GM18909 (cell line): ENCODE measurements at regions not wholly inside any gene's neighbourhood (a gene's known extent, or its start where the extent isn't known, plus 50 kb on each side); places are given as distances from the start of the nearest gene placed in this dataset.

ENCODE experiments used
- ATAC-seq: cut with Tn5 transposase; IDR thresholded peaks from one replicate; pipeline ENCODE4 v1.9.1; 2021; ENCODE audit warnings: mild to moderate bottlenecking; ENCODE audit not compliant: unreplicated experiment, poor library complexity

DNA sequence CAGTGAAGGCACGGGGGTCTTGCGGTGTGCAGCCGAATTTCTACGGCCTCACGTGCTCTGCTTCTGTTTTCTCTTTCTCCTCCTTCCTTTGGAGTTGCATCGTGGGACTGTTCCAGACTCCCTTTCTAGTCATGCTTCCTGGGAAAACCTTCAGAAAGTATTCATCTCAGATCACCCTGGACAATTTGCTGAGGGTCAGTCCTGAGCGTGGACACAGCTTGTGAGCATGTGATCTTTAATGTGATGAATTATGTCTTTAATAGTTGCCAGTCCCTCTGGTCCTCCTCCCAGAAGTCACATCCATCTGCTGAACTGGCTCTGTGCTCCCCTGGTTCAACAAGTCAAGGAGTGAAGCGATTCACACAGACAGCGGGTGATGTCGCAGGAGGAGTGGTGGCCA is 145.0 kb upstream of the PDE10A start:
- ATAC-seq = no peak

- ATAC-seq = no peak
These were observed 144.4 kb upstream of the PDE10A start for GRCh38 chr6:165807249-165807960.

GRCh38 chr6:165806126-165806810 is 143.2 kb upstream of the PDE10A start:
- ATAC-seq = no peak

- no peak for ATAC-seq
These were observed 142.6 kb upstream of the PDE10A start for GRCh38 chr6:165805636-165806035.

DNA sequence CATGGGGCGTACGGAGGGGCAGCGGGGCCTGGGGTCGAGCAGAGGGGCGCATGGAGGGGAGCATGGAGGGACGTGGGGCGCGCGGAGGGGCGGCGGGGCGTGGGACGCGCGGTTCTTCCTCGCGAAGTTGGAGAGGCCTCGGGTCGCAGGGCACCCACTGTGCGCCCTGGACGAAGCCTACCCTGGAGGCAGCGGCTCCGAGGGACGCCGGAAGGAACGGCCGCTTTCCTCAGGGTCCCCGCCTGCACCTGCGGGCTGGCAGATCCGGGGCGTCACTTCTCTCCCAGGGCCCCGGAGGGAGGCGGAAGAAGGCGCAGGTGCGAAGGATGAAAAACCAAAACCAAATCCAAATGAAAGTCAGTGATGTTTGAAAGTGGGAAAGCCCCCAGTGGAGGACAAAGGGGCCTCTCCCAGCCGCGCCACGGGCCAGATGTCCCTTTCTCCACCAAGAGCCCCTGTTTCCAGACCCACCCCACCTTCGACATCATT is 142.1 kb upstream of the PDE10A start:
- no peak for ATAC-seq

DNA sequence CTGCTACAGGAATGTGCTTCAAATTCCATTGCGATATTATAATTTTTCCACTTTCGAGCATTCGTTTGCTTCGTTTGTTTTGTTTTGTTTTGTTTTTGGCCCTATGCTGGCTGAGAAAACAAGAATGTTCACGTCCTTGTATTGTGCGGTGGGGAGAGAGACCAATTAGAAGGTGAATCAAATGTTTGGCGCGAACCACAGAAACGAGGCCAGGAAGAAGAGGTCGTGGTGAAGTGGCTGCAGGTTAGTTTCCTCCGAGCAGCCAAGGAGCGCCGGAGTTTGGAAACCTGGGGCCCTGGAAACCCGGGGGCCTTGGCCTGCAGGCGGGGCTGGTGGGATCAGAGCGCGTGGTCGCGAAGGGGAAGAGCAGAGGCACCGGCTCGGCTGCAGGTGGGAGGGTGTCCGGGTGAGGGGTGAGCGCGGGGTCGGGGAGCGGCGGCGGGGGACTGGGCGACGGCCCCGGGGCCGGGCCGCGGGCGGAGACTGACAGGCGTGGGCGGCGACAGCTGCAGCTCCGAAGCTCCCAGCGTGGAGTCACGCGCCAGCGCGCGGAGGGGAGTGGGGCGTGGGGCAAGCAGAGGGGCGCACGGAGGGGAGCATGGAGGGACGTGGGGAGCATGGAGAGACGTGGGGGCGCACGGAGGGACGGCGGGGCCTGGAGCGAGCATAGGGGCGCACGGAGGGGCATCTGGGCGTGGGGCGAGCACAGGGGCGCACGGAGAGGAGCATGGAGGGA is 141.5 kb upstream of the PDE10A start:
- no peak for ATAC-seq

- ATAC-seq = no peak
These were observed 137.3 kb upstream of the PDE10A start for GRCh38 chr6:165800337-165800736.

DNA sequence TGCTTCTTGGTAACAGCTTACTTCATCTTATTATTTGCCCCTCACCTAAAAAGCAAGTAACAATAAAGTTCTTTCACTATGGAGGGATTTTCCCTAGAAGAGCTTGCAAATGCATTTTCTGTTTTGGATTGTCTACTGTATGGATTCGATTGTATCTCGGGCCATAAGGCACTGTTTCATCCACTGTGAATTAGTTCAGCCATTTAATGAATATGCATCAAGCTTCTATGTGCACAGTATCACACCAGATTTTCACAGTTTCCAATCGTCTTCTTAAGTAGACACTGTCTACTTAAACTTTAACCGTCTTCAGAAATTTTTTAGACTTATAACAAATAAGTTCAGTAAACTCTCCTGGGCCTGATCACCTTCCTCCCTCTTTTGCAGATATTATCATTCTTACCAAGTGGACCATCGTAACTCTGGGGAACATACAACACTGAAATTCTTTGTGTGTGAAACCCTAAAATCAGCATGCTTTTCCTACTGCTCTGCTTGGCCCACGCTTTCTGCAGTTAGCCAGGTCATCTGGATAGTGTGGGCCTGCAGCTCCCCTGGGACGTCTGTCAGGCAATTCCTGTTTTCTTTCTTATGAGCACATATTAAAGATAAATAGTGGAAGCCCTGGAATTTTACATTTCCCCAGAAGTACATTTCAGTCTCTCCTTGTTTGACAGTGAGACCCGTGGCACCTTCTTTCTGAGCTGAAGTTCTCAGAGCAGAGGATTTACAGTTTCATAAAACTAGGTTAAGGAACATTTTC is 136.5 kb upstream of the PDE10A start:
- no peak for ATAC-seq

DNA sequence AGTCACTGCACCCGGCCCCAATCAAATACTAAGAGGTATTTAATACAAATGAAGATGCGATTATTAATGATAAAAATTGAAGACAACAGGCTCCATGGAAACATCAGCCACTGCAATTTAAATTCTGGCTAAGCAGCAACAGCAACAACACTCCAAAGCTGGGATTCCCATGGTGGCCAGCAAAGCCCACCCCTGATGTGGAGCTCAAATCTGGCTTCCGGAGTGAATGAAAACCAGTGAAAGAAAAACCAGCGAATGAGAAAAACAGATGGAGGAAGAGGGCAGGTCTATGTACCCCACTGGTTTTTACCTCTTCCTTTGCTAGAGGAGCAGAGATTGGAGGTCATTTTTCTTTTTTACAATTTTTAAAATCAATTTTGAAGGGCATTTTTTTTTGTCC is 135.9 kb upstream of the PDE10A start:
- no peak for ATAC-seq

DNA sequence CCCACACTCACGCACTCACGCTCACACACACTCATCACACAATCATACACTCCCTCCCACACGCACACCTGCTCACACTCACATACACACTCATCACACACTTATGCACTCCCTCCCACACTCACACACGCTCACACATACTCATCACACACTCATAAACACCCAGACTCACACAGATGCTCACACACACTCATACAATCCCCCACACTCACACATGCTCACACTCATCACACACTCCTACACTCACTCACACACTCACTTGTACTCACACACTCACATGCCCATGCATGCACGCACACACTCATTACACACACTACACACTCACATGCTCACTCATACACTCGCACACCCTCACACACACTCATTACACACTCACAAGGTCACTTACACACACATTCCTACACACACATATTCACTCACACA is 131.1 kb upstream of the PDE10A start:
- ATAC-seq = no peak

DNA sequence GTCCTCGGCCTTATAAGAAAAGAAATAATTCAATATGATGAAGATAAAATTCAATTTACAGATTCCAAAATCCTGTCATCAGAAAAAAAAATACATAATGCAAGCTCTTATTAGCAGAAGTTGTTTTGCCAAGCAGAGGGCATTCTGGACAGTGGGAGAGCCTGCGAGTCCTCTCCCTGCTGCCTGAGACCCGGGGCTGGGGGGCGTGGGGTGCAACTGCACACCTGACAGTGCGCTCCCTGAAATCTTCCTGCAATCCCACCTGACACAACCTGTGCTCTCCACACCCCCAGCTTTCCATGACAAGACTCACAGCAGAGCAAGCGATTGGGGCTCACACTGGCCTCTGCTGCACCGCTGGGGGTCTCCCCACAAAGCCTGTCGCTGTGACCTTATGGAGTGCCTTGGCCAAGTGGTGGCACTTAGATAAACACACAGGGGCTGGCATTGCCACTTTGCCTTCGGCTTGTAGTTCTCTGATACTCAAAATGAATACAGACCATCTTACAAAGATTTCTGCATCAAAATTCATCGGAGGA is 130.3 kb upstream of the PDE10A start:
- no peak for ATAC-seq

GRCh38 chr6:165791876-165792437 is 128.9 kb upstream of the PDE10A start:
- ATAC-seq = no peak

- no peak for ATAC-seq
These were observed 128.3 kb upstream of the PDE10A start for GRCh38 chr6:165791306-165791705.

GRCh38 chr6:165782812-165783211 is 119.8 kb upstream of the PDE10A start:
- ATAC-seq = no peak

DNA sequence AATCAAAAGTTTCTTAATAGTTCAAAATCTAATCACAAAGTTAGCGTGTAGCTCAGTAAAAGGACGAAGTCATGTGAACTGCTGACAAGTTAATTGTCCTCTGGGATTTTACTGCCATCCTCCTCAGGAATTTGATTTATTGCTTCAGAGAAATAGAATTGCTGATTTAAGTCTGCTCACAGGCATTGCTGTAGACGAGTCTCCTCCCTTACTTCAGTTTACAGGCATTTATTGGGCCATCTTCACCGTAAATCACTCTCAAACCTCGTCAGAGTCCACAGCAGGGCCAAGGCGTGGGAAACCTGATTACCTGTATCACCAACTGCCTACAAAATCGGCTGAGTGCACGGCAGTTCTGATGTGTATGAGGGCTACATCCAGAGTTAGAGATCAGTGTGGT is 119.1 kb upstream of the PDE10A start:
- ATAC-seq = no peak

DNA sequence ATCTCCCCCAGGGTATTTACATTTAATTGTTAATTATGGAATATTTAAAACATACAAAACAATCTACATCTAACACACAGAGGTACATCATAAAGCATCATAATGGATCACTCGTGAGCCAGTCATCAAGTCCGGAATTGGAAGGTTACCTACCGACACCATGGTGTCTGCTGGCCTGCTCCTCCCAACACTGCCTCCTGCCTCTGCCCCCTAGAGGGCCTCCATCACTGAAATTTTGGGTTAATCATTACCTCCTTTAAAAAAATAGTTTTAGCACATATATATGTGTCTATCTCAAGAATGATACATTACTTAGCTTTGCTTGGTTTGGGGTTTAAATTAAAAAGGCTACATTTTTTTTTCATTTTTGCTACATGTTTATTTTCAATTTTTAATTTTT is 114.6 kb upstream of the PDE10A start:
- ATAC-seq = no peak

DNA sequence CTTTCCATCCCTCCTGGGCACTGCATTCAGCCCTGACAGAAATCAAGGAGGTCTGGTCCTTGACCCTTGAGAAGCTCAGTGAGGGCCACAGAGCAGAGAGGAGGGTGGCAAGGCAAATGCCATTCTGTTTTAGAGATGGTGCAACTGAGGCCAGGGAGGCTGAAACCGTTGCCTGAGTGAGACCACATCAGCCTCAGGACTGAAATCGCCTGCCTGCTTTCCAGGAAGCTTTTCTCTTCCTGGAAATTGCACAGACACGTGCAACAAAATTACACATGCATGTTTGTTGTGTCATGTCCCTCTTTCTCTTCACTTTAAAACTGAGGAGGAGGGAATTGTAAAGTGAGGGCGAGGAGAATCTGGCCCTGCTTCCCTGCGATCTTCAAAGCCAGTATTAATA is 113.7 kb upstream of the PDE10A start:
- ATAC-seq = no peak

- no peak for ATAC-seq
These were observed 112.7 kb upstream of the PDE10A start for GRCh38 chr6:165775721-165776120.

GRCh38 chr6:165774903-165775601 is 112.0 kb upstream of the PDE10A start:
- ATAC-seq = no peak
